IMR-90 (cell line): ENCODE measurements at regions not wholly inside any gene's neighbourhood (a gene's known extent, or its start where the extent isn't known, plus 50 kb on each side); places are given as distances from the start of the nearest gene placed in this dataset.

Experiments
- ATAC-seq: fragments of 200-7000 bp; cut with Tn5 transposase; 2 replicates; pipeline ENCODE4 v1.9.1; 2020; ENCODE audit warnings: low read depth, mild to moderate bottlenecking, moderate library complexity
- BruUV-seq: library from RNA; stranded (reverse); fragments of 400-500 nt; replicated peaks from 2 replicates; lab custom pipeline; 2021; lab: Mats Ljungman, UMichigan
- CTCF ChIA-PET: fragments of 300-600 bp; formaldehyde crosslinking; extraction: SDS; loops from one replicate; lab custom pipeline; 2021; ENCODE audit warnings: antibody characterized with exemption; lab: Yijun Ruan, JAX
- POLR2A ChIA-PET: fragments of 300-600 bp; sonication (Branson Sonifier 250); formaldehyde crosslinking; loops from one replicate; lab custom pipeline; 2022; ENCODE audit warnings: antibody characterized with exemption; ENCODE audit not compliant: unreplicated experiment; lab: Charles Lee
- DNase-seq: peaks from one replicate; pipeline ENCODE4 v3.0.0; 2013
- H2AFZ ChIP-seq: replicated peaks from 2 replicates; pipeline ENCODE3; 2013; ENCODE audit warnings: low read length, mild to moderate bottlenecking; ENCODE audit not compliant: poor library complexity
- H2AK5ac ChIP-seq: 2 replicates; pipeline ENCODE4 v1.6.1; 2013; ENCODE audit warnings: low read depth, low read length, inconsistent platforms
- H2AK9ac ChIP-seq: replicated peaks from 2 replicates; pipeline ENCODE3; 2013; ENCODE audit warnings: mild to moderate bottlenecking, low read depth, low read length, moderate library complexity; ENCODE audit not compliant: poor library complexity
- H2BK120ac ChIP-seq: 2 replicates; pipeline ENCODE4 v1.6.1; 2013; ENCODE audit warnings: low read depth, low read length, inconsistent platforms
- H2BK15ac ChIP-seq: 3 replicates; pipeline ENCODE4 v1.6.1; 2013; ENCODE audit warnings: low read depth, low read length, inconsistent platforms
- H2BK20ac ChIP-seq: 2 replicates; pipeline ENCODE4 v1.6.1; 2013; ENCODE audit warnings: low read depth, mild to moderate bottlenecking, inconsistent platforms, low read length, moderate library complexity
- H2BK5ac ChIP-seq: 2 replicates; pipeline ENCODE4 v1.6.1; 2013; ENCODE audit warnings: mild to moderate bottlenecking, low read depth, low read length, inconsistent platforms; ENCODE audit not compliant: poor library complexity, severe bottlenecking
- H3K14ac ChIP-seq: replicated peaks from 2 replicates; pipeline ENCODE4 v1.6.1; 2013; ENCODE audit warnings: low read depth, low read length, inconsistent platforms
- H3K18ac ChIP-seq: 2 replicates; pipeline ENCODE4 v1.6.1; 2013; ENCODE audit warnings: low read depth, low read length, control low read depth
- H3K23ac ChIP-seq: 2 replicates; pipeline ENCODE4 v1.6.1; 2013; ENCODE audit warnings: low read depth, low read length, inconsistent platforms
- H3K27ac ChIP-seq: 2 replicates; pipeline ENCODE4 v1.5.1; 2013; ENCODE audit warnings: mild to moderate bottlenecking, control low read depth, low read length; ENCODE audit not compliant: insufficient read depth
- H3K27me3 ChIP-seq: 2 replicates; pipeline ENCODE4 v1.6.1; 2013; ENCODE audit warnings: low read length; ENCODE audit not compliant: control insufficient read depth, insufficient read depth
- H3K36me3 ChIP-seq: 2 replicates; pipeline ENCODE4 v1.6.1; 2013; ENCODE audit warnings: low read length, mixed read lengths; ENCODE audit not compliant: control insufficient read depth, insufficient read depth
- H3K4ac ChIP-seq: 2 replicates; pipeline ENCODE4 v1.6.1; 2013; ENCODE audit warnings: low read depth, low read length, inconsistent platforms
- H3K4me1 ChIP-seq: 2 replicates; pipeline ENCODE4 v1.6.1; 2013; ENCODE audit warnings: low read length, mixed read lengths; ENCODE audit not compliant: control insufficient read depth, insufficient read depth
- H3K4me2 ChIP-seq: 2 replicates; pipeline ENCODE4 v1.6.1; 2013; ENCODE audit warnings: low read depth, mild to moderate bottlenecking, control low read depth, low read length, moderate library complexity
- H3K4me3 ChIP-seq: 2 replicates; pipeline ENCODE4 v1.5.1; 2013; ENCODE audit warnings: low read depth, mild to moderate bottlenecking, control low read depth, low read length, moderate library complexity; ENCODE audit not compliant: insufficient read depth
- H3K56ac ChIP-seq: 2 replicates; pipeline ENCODE4 v1.6.1; 2013; ENCODE audit warnings: low read length, inconsistent platforms; ENCODE audit not compliant: insufficient read depth; ENCODE audit errors: extremely low read depth
- H3K79me1 ChIP-seq, 2 experiments: 2 replicates each; pipeline ENCODE4 v1.6.1; 2013; ENCODE audit warnings: low read length in 2 of 2, inconsistent platforms in 1 of 2, low read depth in 1 of 2
- H3K9ac ChIP-seq: 2 replicates; pipeline ENCODE4 v1.6.1; 2013; ENCODE audit warnings: low read depth, low read length, control low read depth
- H3K9me1 ChIP-seq: 2 replicates; pipeline ENCODE4 v1.6.1; 2013; ENCODE audit warnings: low read length, inconsistent platforms; ENCODE audit not compliant: insufficient read depth
- H3K9me3 ChIP-seq: 2 replicates; pipeline ENCODE4 v1.6.1; 2013; ENCODE audit warnings: low read length; ENCODE audit not compliant: control insufficient read depth, insufficient read depth
- H4K20me1 ChIP-seq: 2 replicates; pipeline ENCODE4 v1.6.1; 2013; ENCODE audit warnings: low read length, inconsistent platforms; ENCODE audit not compliant: insufficient read depth
- H4K5ac ChIP-seq: 2 replicates; pipeline ENCODE4 v1.6.1; 2013; ENCODE audit warnings: mild to moderate bottlenecking, low read depth, low read length, control low read depth
- H4K8ac ChIP-seq, 2 experiments: 2 replicates each; pipeline ENCODE4 v1.6.1; 2013; ENCODE audit warnings: low read depth in 2 of 2, low read length in 2 of 2, control low read depth in 1 of 2, inconsistent platforms in 1 of 2
- H4K91ac ChIP-seq: 2 replicates; pipeline ENCODE4 v1.6.1; 2013; ENCODE audit warnings: low read depth, low read length, inconsistent platforms; ENCODE audit not compliant: insufficient read depth
- BHLHE40 ChIP-seq: fragments of 150-350 bp; IDR thresholded peaks from 2 replicates; pipeline ENCODE4 v1.6.1; 2016; ENCODE audit warnings: mild to moderate bottlenecking, low read depth, low read length
- CEBPB ChIP-seq: IDR thresholded peaks from 2 replicates; pipeline ENCODE4 v1.6.1; 2012; ENCODE audit warnings: low read depth, low read length, improper control_type of control experiment
- CHD1 ChIP-seq: IDR thresholded peaks from 2 replicates; pipeline ENCODE4 v1.6.1; 2012; ENCODE audit warnings: low read depth, low read length, improper control_type of control experiment
- CTCF ChIP-seq: conservative IDR thresholded peaks from 2 replicates; pipeline ENCODE4 v1.5.1; 2012; ENCODE audit warnings: mild to moderate bottlenecking, low read depth, low read length, improper control_type of control experiment
- ELK1 ChIP-seq: fragments of 150-350 bp; IDR thresholded peaks from 2 replicates; pipeline ENCODE4 v1.6.1; 2016; ENCODE audit warnings: low read depth, mild to moderate bottlenecking, low read length, moderate library complexity, borderline replicate concordance
- FOS ChIP-seq: fragments of 150-350 bp; IDR thresholded peaks from 2 replicates; pipeline ENCODE4 v1.6.1; 2016; ENCODE audit warnings: low read depth, low read length
- MAFK ChIP-seq: IDR thresholded peaks from 2 replicates; pipeline ENCODE4 v1.6.1; 2012; ENCODE audit warnings: low read depth, low read length, improper control_type of control experiment
- MAZ ChIP-seq: IDR thresholded peaks from 2 replicates; pipeline ENCODE4 v1.6.1; 2012; ENCODE audit warnings: low read depth, mild to moderate bottlenecking, low read length, improper control_type of control experiment, moderate library complexity, borderline replicate concordance
- MXI1 ChIP-seq: IDR thresholded peaks from 2 replicates; pipeline ENCODE4 v1.6.1; 2012; ENCODE audit warnings: low read depth, mild to moderate bottlenecking, low read length, moderate library complexity, borderline replicate concordance
- NFE2L2 ChIP-seq: fragments of 150-350 bp; IDR thresholded peaks from 2 replicates; pipeline ENCODE4 v1.6.1; 2016; ENCODE audit warnings: low read depth, mild to moderate bottlenecking, low read length
- POLR2A ChIP-seq: IDR thresholded peaks from 2 replicates; pipeline ENCODE4 v1.6.1; 2012; ENCODE audit warnings: mild to moderate bottlenecking, low read depth, low read length
- RAD21 ChIP-seq: IDR thresholded peaks from 2 replicates; pipeline ENCODE4 v1.6.1; 2012; ENCODE audit warnings: low read length, improper control_type of control experiment
- RCOR1 ChIP-seq: IDR thresholded peaks from 2 replicates; pipeline ENCODE4 v1.6.1; 2012; ENCODE audit warnings: mild to moderate bottlenecking, low read length, improper control_type of control experiment; ENCODE audit not compliant: insufficient replicate concordance
- RFX5 ChIP-seq: IDR thresholded peaks from 2 replicates; pipeline ENCODE4 v1.8.0; 2012; ENCODE audit warnings: low read depth, mild to moderate bottlenecking, low read length, moderate library complexity
- SMC3 ChIP-seq: fragments of 150-350 bp; IDR thresholded peaks from 2 replicates; pipeline ENCODE4 v1.6.1; 2016; ENCODE audit warnings: low read depth, mild to moderate bottlenecking, antibody characterized with exemption, low read length, moderate library complexity
- USF2 ChIP-seq: fragments of 150-350 bp; IDR thresholded peaks from 2 replicates; pipeline ENCODE4 v1.6.1; 2017; ENCODE audit warnings: mild to moderate bottlenecking, antibody characterized with exemption, low read length, low read depth
- WGBS, 2 experiments: methylation state at CpG; one replicate each; pipeline versions ENCODE4 v1.1.5 to v1.1.7; 2013; ENCODE audit warnings: missing lambda C conversion rate in 2 of 2; ENCODE audit not compliant: insufficient read length in 1 of 2; ENCODE audit errors: extremely low coverage in 2 of 2; 5-methylcytosine and 5-hydroxymethylcytosine counted together
- dilution Hi-C: fragments of 300-500 bp; cut with HindIII; formaldehyde crosslinking; loops from one replicate; pipeline ENCODE4 v1.14.3; 2018; ENCODE audit warnings: low sequenced_read_pairs; ENCODE audit not compliant: unreplicated experiment
- in situ Hi-C: fragments of 300-500 bp; cut with MboI; formaldehyde crosslinking; loops from 3 replicates; pipeline ENCODE4 v1.14.3; 2019; ENCODE audit warnings: low sequenced_read_pairs, inconsistent platforms, mixed read lengths
- intact Hi-C: fragments of 100-400 bp; cut with micrococcal nuclease; formaldehyde crosslinking; loops from 2 replicates; pipeline ENCODE4 v1.10.0; 2022

- no TSS peak for BruUV-seq
- Histone ChIP-seq H3K23ac (no peak overlapping the region), H2BK15ac (no peak overlapping the region), H2AK9ac (no peak overlapping the region), H3K79me1 (no peaks in the 10 kb centered on the region), H3K4me1 (no peaks in the 10 kb centered on the region), H4K91ac (no peak overlapping the region), H3K56ac (no peak overlapping the region), H3K9me1 (no peaks in the 10 kb centered on the region), H3K4ac (no peak overlapping the region), H2BK120ac (no peak overlapping the region), H2AFZ (no peak overlapping the region), H3K9ac (no peak overlapping the region), H3K4me3 (no peak overlapping the region), H3K27ac (no peak overlapping the region), H4K20me1 (no peaks in the 10 kb centered on the region), H2BK20ac (no peak overlapping the region), H3K18ac (no peak overlapping the region), H2AK5ac (no peak overlapping the region), H3K9me3 (peaks cover 2% of the 10 kb centered on the region; the same call in 1 of the 2 replicates), H3K4me2 (no peak overlapping the region), H4K8ac (no peak overlapping the region), H2BK5ac (no peak overlapping the region), H3K27me3 (no peaks in the 10 kb centered on the region), H3K14ac (no peak overlapping the region), H4K5ac (no peak overlapping the region), H3K36me3 (no peaks in the 10 kb centered on the region)
- in situ Hi-C loops (no loop called here), dilution Hi-C loops (no loop called here), intact Hi-C loops (no loop called here)
- ChIA-PET CTCF (interaction anchor here (0.8 kb wide), 1 partner anchor 16 kb away, joined by 3 read pairs; no protein-coding TSS in a partner anchor), POLR2A (no interaction called here)
- no peak for DNase-seq
- WGBS, 2 experiments, result no CpG with 5 or more reads among the region's 2 CpGs
- no peak for ATAC-seq
- TF ChIP-seq POLR2A (no peak), ELK1 (no peak), MAZ (no peak), CTCF (no peak), CHD1 (no peak), SMC3 (no peak), BHLHE40 (no peak), RFX5 (no peak), MXI1 (no peak), RCOR1 (no peak), CEBPB (no peak), RAD21 (no peak), FOS (no peak), USF2 (no peak), MAFK (no peak), NFE2L2 (no peak)
Observed at GRCh38 chr4:59249110-59249509, 1951.0 kb upstream of the ADGRL3 start.
